MM.1S (cell line): ENCODE measurements at regions not wholly inside any gene's neighbourhood (a gene's known extent, or its start where the extent isn't known, plus 50 kb on each side); places are given as distances from the start of the nearest gene placed in this dataset.

Experiments used
- CTCF ChIP-seq: fragments of 300-600 bp; sonication (generic); IDR thresholded peaks from 2 replicates; pipeline ENCODE4 v1.5.1; 2016; ENCODE audit warnings: antibody characterized with exemption, low read length, mixed read lengths
- EZH2 ChIP-seq: fragments of 300-600 bp; sonication (generic); optimal IDR thresholded peaks from 2 replicates; pipeline ENCODE3; 2017; ENCODE audit warnings: low read depth, mild to moderate bottlenecking, antibody characterized with exemption, low read length, mixed read lengths
- EZH2phosphoT487 ChIP-seq: fragments of 300-600 bp; sonication (generic); IDR thresholded peaks from 2 replicates; pipeline ENCODE4 v1.6.1; 2018; ENCODE audit warnings: antibody characterized with exemption, low read length

GRCh38 chr6:149136273-149136912 lies 181.1 kb upstream of the TAB2 start:
- TF ChIP-seq CTCF (no peak), EZH2 (no peak), EZH2phosphoT487 (no peak)
